Fibroblast of lung (primary cell): ENCODE measurements at regions not wholly inside any gene's neighbourhood (a gene's known extent, or its start where the extent isn't known, plus 50 kb on each side); places are given as distances from the start of the nearest gene placed in this dataset.

Experiments used
- CTCF ChIP-seq, 2 donors: IDR thresholded peaks in 1 of 2; conservative IDR thresholded peaks in 1 of 2; 1 replicate in 1 of 2; 2 replicates in 1 of 2; pipeline ENCODE4 v1.5.1; 2011 to 2012; ENCODE audit warnings: low read length in 2 of 2, control low read depth in 1 of 2, inconsistent platforms in 1 of 2, low read depth in 1 of 2, mild to moderate bottlenecking in 1 of 2
- EZH2 ChIP-seq: IDR thresholded peaks from 2 replicates; pipeline ENCODE4 v1.5.1; 2012; ENCODE audit warnings: low read length, control low read depth, mild to moderate bottlenecking; ENCODE audit errors: missing control alignments

- TF ChIP-seq EZH2 (no peak), CTCF (conservative IDR thresholded peaks at IDR 0.05 in 1 of 2, IDR thresholded peaks at IDR 0.05 in 1 of 2; ENCODE audit: low read depth in 1 of 2, low read length in 2 of 2) (no peak)
Observed at GRCh38 chr9:120001536-120001935, 578.4 kb downstream of the CDK5RAP2 start.
